ENCODE measurements at regions not wholly inside any gene's neighbourhood (a gene's known extent, or its start where the extent isn't known, plus 50 kb on each side); places are given as distances from the start of the nearest gene placed in this dataset.

DNA sequence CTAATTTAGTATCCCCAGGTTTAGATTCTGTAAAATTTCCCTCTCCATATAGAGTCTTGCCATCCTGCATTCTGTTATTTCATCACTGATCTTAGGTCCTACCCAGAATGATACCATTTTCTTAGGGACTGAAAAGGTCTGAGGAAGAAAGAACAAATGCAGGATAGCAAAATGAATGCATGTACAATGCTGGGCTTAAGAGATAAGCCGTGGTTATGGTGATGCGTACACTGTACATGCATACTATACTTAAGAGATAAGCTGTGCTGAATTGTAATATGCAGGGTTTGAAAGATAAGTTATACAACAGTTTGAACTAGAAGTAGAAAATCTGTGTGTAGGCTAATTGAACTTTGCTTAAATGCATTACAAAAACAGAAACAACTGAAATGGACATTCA, 416.2 kb downstream of the C12orf50 start:
- Mint-ChIP-seq H3K4me3 (ENCODE audit: low read depth) (no peak overlapping the region), H3K27me3 (no peaks in the 10 kb centered on the region), H3K4me1 (ENCODE audit: low read depth) (peaks cover 4% of the 10 kb centered on the region), H3K36me3 (ENCODE audit: insufficient read depth) (no peaks in the 10 kb centered on the region), H3K27ac (no peak overlapping the region), H3K9me3 (ENCODE audit: low read depth) (no peaks in the 10 kb centered on the region)
- TF ChIP-seq, protein P1, sequence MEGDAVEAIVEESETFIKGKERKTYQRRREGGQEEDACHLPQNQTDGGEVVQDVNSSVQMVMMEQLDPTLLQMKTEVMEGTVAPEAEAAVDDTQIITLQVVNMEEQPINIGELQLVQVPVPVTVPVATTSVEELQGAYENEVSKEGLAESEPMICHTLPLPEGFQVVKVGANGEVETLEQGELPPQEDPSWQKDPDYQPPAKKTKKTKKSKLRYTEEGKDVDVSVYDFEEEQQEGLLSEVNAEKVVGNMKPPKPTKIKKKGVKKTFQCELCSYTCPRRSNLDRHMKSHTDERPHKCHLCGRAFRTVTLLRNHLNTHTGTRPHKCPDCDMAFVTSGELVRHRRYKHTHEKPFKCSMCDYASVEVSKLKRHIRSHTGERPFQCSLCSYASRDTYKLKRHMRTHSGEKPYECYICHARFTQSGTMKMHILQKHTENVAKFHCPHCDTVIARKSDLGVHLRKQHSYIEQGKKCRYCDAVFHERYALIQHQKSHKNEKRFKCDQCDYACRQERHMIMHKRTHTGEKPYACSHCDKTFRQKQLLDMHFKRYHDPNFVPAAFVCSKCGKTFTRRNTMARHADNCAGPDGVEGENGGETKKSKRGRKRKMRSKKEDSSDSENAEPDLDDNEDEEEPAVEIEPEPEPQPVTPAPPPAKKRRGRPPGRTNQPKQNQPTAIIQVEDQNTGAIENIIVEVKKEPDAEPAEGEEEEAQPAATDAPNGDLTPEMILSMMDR (IDR thresholded peaks at IDR 0.05; ENCODE audit: unreplicated experiment), result no peak
- no peak for DNase-seq (ENCODE audit: low spot score, unreplicated experiment)

DNA sequence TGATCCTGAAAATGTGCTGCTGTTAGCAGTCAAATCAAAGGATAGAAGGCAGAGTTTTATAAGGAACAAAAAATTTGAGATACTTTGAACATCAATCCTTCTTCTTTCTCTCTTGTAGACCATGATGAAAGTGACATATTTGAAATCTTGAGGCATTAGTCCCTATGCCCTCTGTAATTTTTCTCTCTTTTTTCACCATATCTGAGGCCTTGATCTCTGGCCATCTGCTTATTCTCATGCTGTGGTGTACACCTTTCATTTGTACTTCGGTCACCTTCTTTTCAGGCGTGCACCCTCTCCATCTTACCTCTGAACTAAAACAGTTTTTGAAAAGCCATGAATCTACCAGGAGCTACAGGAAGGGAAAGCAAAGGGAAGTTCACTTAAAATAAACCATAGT, 420.9 kb downstream of the C12orf50 start:
- Mint-ChIP-seq H3K4me1 (ENCODE audit: low read depth) (peaks cover 4% of the 10 kb centered on the region), H3K4me3 (ENCODE audit: low read depth) (no peak overlapping the region), H3K9me3 (ENCODE audit: low read depth) (peaks cover 13% of the 10 kb centered on the region), H3K36me3 (ENCODE audit: insufficient read depth) (no peaks in the 10 kb centered on the region), H3K27me3 (no peaks in the 10 kb centered on the region), H3K27ac (no peak overlapping the region)
- DNase-seq (ENCODE audit: low spot score, unreplicated experiment), result no peak
- TF ChIP-seq, protein P1 (IDR thresholded peaks at IDR 0.05; ENCODE audit: unreplicated experiment), result no peak

GRCh38 chr12:87603727-87604126, 425.5 kb downstream of the C12orf50 start:
- TF ChIP-seq, protein P1 (IDR thresholded peaks at IDR 0.05; ENCODE audit: unreplicated experiment), result no peak
- Mint-ChIP-seq H3K27me3 (no peaks in the 10 kb centered on the region), H3K9me3 (ENCODE audit: low read depth) (peaks cover 13% of the 10 kb centered on the region), H3K27ac (no peak overlapping the region), H3K36me3 (ENCODE audit: insufficient read depth) (no peaks in the 10 kb centered on the region), H3K4me1 (ENCODE audit: low read depth) (peaks cover 35% of the 10 kb centered on the region), H3K4me3 (ENCODE audit: low read depth) (no peak overlapping the region)
- no peak for DNase-seq (ENCODE audit: low spot score, unreplicated experiment)

DNA sequence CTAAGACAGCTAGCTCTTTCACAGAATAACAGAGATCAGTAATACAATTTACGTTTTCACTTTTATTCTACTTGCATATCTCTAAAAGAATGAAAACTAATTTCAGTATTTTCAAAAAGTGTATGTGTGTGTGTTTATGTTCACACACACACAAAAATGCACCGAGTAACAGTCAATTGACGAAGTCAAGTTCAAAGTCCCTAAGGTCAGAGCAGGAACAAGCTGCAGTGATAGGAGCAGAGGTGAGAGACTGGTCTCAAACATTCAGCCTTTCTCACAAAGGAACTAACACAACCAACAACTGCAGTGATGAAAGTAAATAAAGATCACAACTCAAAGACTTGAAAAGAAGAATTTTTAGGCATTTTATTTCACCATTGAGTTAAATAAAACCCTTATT, 429.7 kb downstream of the C12orf50 start:
- no peaks in the 10 kb centered on the region for H3K36me3 Mint-ChIP-seq (ENCODE audit: insufficient read depth)
- H3K27me3 Mint-ChIP-seq, result no peaks in the 10 kb centered on the region
- H3K4me3 Mint-ChIP-seq (ENCODE audit: low read depth), result no peak overlapping the region
- TF ChIP-seq, protein P1 (IDR thresholded peaks at IDR 0.05; ENCODE audit: unreplicated experiment), result no peak
- H3K27ac Mint-ChIP-seq, result peak overlapping the region; percentile 13
- H3K9me3 Mint-ChIP-seq (ENCODE audit: low read depth), result peaks cover 7% of the 10 kb centered on the region
- no peak for DNase-seq (ENCODE audit: low spot score, unreplicated experiment)
- peaks cover 36% of the 10 kb centered on the region for H3K4me1 Mint-ChIP-seq (ENCODE audit: low read depth)

- Mint-ChIP-seq H3K9me3 (ENCODE audit: low read depth) (no peaks in the 10 kb centered on the region), H3K27me3 (no peaks in the 10 kb centered on the region)
Measured at GRCh38 chr12:87597114-87597513, 432.1 kb downstream of the C12orf50 start.

More at GRCh38 chr12:87597114-87597513, 432.1 kb downstream of the C12orf50 start:
- H3K4me1 Mint-ChIP-seq (ENCODE audit: low read depth), result peaks cover 28% of the 10 kb centered on the region
- no peak overlapping the region for H3K27ac Mint-ChIP-seq
- H3K4me3 Mint-ChIP-seq (ENCODE audit: low read depth), result no peak overlapping the region
- no peaks in the 10 kb centered on the region for H3K36me3 Mint-ChIP-seq (ENCODE audit: insufficient read depth)
- TF ChIP-seq, protein P1 (IDR thresholded peaks at IDR 0.05; ENCODE audit: unreplicated experiment), result no peak
- no peak for DNase-seq (ENCODE audit: low spot score, unreplicated experiment)
